H1 (cell line): ENCODE measurements at regions not wholly inside any gene's neighbourhood (a gene's known extent, or its start where the extent isn't known, plus 50 kb on each side); places are given as distances from the start of the nearest gene placed in this dataset.

Experiments
- EZH2 ChIP-seq: fragments of 200-600 bp; sonication (generic); IDR thresholded peaks from 2 replicates; pipeline ENCODE4 v1.7.1; 2012; ENCODE audit warnings: low read depth, mild to moderate bottlenecking, moderate library complexity, low read length, inconsistent platforms; ENCODE audit not compliant: severe bottlenecking
- POLR2A ChIP-seq, 2 experiments: IDR thresholded peaks; 1 replicate in 1 of 2; 2 replicates in 1 of 2; pipeline ENCODE4 v1.6.1; 2011; ENCODE audit warnings: low read depth in 2 of 2, low read length in 2 of 2, mild to moderate bottlenecking in 2 of 2; ENCODE audit errors: control extremely low read depth in 1 of 2
- ZNF274 ChIP-seq: IDR thresholded peaks from 2 replicates; pipeline ENCODE4 v1.7.0; 2012; ENCODE audit warnings: low read length, borderline replicate concordance; ENCODE audit errors: extremely low read depth
- TF ChIP-seq, protein P1 (sequence below), 3 experiments: IDR thresholded peaks; 1 replicate in 2 of 3; 2 replicates in 1 of 3; pipeline versions ENCODE4 v1.5.1 to v1.6.1; 2011; ENCODE audit warnings: low read length in 3 of 3, mild to moderate bottlenecking in 3 of 3, inconsistent platforms in 2 of 3, low read depth in 1 of 3, moderate library complexity in 1 of 3; ENCODE audit not compliant: insufficient read depth in 1 of 3; ENCODE audit errors: control extremely low read depth in 1 of 3

DNA sequence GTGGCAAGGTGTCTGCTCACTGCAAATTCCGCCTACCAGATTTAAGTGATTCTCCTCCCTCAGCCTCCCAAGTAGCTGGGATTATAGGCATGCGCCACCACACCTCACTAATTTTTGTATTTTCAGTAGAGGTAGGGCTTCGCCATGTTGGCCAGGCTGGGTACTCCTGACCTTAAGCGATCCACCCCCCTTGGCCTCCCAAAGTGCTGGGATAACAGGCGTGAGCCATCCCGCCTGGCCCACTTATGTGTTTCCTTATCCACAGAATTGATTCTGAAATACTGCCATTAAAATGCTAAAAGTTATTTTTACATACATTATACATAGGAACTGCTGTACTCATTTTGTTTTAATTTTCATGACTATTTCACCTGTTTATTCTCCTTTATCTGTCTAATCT lies 529.7 kb upstream of the CDH7 start:
- TF ChIP-seq EZH2 (no peak), ZNF274 (no peak), POLR2A (IDR thresholded peaks at IDR 0.05; ENCODE audit: control extremely low read depth in 1 of 2, low read depth in 2 of 2, low read length in 2 of 2) (no peak)
- TF ChIP-seq, protein P1, sequence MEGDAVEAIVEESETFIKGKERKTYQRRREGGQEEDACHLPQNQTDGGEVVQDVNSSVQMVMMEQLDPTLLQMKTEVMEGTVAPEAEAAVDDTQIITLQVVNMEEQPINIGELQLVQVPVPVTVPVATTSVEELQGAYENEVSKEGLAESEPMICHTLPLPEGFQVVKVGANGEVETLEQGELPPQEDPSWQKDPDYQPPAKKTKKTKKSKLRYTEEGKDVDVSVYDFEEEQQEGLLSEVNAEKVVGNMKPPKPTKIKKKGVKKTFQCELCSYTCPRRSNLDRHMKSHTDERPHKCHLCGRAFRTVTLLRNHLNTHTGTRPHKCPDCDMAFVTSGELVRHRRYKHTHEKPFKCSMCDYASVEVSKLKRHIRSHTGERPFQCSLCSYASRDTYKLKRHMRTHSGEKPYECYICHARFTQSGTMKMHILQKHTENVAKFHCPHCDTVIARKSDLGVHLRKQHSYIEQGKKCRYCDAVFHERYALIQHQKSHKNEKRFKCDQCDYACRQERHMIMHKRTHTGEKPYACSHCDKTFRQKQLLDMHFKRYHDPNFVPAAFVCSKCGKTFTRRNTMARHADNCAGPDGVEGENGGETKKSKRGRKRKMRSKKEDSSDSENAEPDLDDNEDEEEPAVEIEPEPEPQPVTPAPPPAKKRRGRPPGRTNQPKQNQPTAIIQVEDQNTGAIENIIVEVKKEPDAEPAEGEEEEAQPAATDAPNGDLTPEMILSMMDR (IDR thresholded peaks at IDR 0.05; ENCODE audit: control extremely low read depth in 1 of 3, insufficient read depth in 1 of 3, low read depth in 1 of 3, low read length in 3 of 3), result no peak
